ENCODE measurements at regions not wholly inside any gene's neighbourhood (a gene's known extent, or its start where the extent isn't known, plus 50 kb on each side); places are given as distances from the start of the nearest gene placed in this dataset.

GRCh38 chr10:111885919-111886318 is 297.6 kb downstream of the GPAM start:
- TF ChIP-seq POLR2AphosphoS5 (IDR thresholded peaks at IDR 0.05; ENCODE audit: low read depth, low read length), result no peak
- no peak for TF ChIP-seq POLR2A (IDR thresholded peaks at IDR 0.05; ENCODE audit: low read depth, low read length)
- no peak for TF ChIP-seq TAF1 (IDR thresholded peaks at IDR 0.05; ENCODE audit: low read depth, low read length)
- TF ChIP-seq PAX5 (IDR thresholded peaks at IDR 0.05; ENCODE audit: insufficient read depth, low read length, severe bottlenecking), result no peak
- TF ChIP-seq POU2F2 (IDR thresholded peaks at IDR 0.05; ENCODE audit: low read depth, low read length), result no peak
- TF ChIP-seq SPI1 (IDR thresholded peaks at IDR 0.05; ENCODE audit: low read depth, low read length), result no peak
- DNase-seq (ENCODE audit: insufficient read length, low spot score) (no peak), FAIRE-seq (no peak)

DNA sequence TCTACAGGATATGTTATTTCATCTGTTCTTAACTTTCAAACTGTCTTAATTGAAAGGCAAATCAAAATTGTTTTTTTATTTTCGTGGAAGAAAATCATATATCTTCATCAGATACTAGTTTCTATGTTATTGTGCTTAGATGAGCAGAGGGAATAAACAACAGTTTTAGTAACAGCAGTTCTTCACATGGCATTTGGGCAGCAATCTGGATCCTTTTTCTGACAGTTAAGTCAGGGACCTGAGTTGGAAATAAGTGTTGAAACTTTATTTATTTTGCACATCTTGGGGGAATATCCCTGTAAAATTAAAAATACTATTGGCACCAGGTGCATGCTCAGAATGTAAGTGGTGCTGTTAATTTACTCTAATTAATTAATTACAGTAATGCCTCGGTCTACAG is 296.3 kb downstream of the GPAM start:
- no peak for FAIRE-seq
- DNase-seq (ENCODE audit: insufficient read length, low spot score), result no peak
- TF ChIP-seq POLR2A (IDR thresholded peaks at IDR 0.05; ENCODE audit: low read depth, low read length) (no peak), POU2F2 (IDR thresholded peaks at IDR 0.05; ENCODE audit: low read depth, low read length) (no peak), POLR2AphosphoS5 (IDR thresholded peaks at IDR 0.05; ENCODE audit: low read depth, low read length) (no peak), TAF1 (IDR thresholded peaks at IDR 0.05; ENCODE audit: low read depth, low read length) (no peak), SPI1 (IDR thresholded peaks at IDR 0.05; ENCODE audit: low read depth, low read length) (no peak), PAX5 (IDR thresholded peaks at IDR 0.05; ENCODE audit: insufficient read depth, low read length, severe bottlenecking) (no peak)

DNA sequence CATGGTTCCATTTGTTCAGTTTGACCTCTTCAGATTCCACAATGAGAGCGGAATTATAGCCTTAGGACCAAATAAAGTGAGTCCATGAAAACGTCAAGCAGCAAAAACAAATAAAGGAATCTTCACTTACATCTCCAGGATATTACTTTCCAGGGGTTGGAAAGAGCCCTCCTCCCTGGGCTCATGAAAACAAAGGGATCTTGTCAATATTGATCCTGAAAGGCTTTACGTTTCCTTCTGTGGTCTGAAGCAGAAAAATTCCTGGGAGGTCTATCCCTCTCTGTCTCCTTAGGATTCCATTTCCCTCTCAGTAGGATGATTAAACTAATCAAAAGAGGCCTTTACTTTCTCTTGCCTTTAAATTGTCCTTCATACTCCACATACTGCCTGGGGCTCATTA is 293.5 kb downstream of the GPAM start:
- TF ChIP-seq TAF1 (IDR thresholded peaks at IDR 0.05; ENCODE audit: low read depth, low read length) (no peak), POU2F2 (IDR thresholded peaks at IDR 0.05; ENCODE audit: low read depth, low read length) (no peak), POLR2A (IDR thresholded peaks at IDR 0.05; ENCODE audit: low read depth, low read length) (no peak), SPI1 (IDR thresholded peaks at IDR 0.05; ENCODE audit: low read depth, low read length) (no peak), POLR2AphosphoS5 (IDR thresholded peaks at IDR 0.05; ENCODE audit: low read depth, low read length) (no peak), PAX5 (IDR thresholded peaks at IDR 0.05; ENCODE audit: insufficient read depth, low read length, severe bottlenecking) (no peak)
- no peak for DNase-seq (ENCODE audit: insufficient read length, low spot score)
- no peak for FAIRE-seq

DNA sequence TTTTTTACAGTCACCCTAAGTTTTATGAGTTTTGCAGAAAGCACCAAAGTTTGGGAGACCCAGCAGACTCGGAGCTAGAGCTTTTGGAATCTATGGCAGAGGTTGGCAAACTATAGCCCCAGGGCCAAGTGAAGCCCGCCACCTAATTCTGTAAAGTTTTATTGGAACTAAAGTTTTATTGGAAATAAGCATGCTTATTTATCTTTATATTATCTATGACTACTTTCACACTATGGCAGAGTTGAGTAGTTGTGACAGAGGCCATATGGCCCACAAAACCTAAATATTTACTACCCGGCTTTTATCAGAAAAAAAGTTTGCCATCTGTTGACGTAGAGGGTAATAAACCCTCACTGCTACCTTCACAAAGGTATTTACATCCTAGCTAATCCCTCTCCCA is 267.6 kb downstream of the GPAM start:
- DNase-seq (ENCODE audit: insufficient read length, low spot score), result no peak
- TF ChIP-seq SPI1 (IDR thresholded peaks at IDR 0.05; ENCODE audit: low read depth, low read length) (no peak), TAF1 (IDR thresholded peaks at IDR 0.05; ENCODE audit: low read depth, low read length) (no peak), POLR2A (IDR thresholded peaks at IDR 0.05; ENCODE audit: low read depth, low read length) (no peak), PAX5 (IDR thresholded peaks at IDR 0.05; ENCODE audit: insufficient read depth, low read length, severe bottlenecking) (no peak), POLR2AphosphoS5 (IDR thresholded peaks at IDR 0.05; ENCODE audit: low read depth, low read length) (no peak), POU2F2 (IDR thresholded peaks at IDR 0.05; ENCODE audit: low read depth, low read length) (no peak)
- FAIRE-seq, result no peak

DNA sequence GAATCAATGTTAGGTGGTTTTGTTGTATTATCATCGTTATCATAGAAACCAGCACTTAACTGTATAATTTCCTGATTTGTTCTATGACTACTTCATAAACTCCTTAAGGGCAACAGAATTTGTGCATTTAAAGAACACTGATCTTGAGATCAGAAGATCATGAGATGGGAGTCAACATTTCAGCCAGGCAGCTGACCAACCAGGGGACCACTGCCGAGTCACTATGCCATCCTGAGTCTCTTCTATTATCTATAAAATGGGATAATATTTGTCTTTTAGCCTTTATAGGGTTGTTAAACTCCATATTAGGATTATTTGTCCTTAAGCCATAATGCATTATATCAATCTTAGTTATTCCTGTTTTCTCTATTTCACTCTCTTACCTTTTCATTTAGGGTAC is 261.7 kb downstream of the GPAM start:
- no peak for FAIRE-seq
- TF ChIP-seq PAX5 (IDR thresholded peaks at IDR 0.05; ENCODE audit: insufficient read depth, low read length, severe bottlenecking), result no peak
- TF ChIP-seq TAF1 (IDR thresholded peaks at IDR 0.05; ENCODE audit: low read depth, low read length), result no peak
- no peak for TF ChIP-seq POU2F2 (IDR thresholded peaks at IDR 0.05; ENCODE audit: low read depth, low read length)
- no peak for TF ChIP-seq POLR2AphosphoS5 (IDR thresholded peaks at IDR 0.05; ENCODE audit: low read depth, low read length)
- no peak for TF ChIP-seq SPI1 (IDR thresholded peaks at IDR 0.05; ENCODE audit: low read depth, low read length)
- no peak for TF ChIP-seq POLR2A (IDR thresholded peaks at IDR 0.05; ENCODE audit: low read depth, low read length)
- DNase-seq (ENCODE audit: insufficient read length, low spot score), result no peak

- TF ChIP-seq TAF1 (IDR thresholded peaks at IDR 0.05; ENCODE audit: low read depth, low read length), result no peak
- TF ChIP-seq POU2F2 (IDR thresholded peaks at IDR 0.05; ENCODE audit: low read depth, low read length), result no peak
- no peak for TF ChIP-seq PAX5 (IDR thresholded peaks at IDR 0.05; ENCODE audit: insufficient read depth, low read length, severe bottlenecking)
- no peak for TF ChIP-seq POLR2A (IDR thresholded peaks at IDR 0.05; ENCODE audit: low read depth, low read length)
- no peak for TF ChIP-seq POLR2AphosphoS5 (IDR thresholded peaks at IDR 0.05; ENCODE audit: low read depth, low read length)
- TF ChIP-seq SPI1 (IDR thresholded peaks at IDR 0.05; ENCODE audit: low read depth, low read length), result no peak
- DNase-seq (ENCODE audit: insufficient read length, low spot score), result no peak
- FAIRE-seq, result no peak
Measured at GRCh38 chr10:111923032-111923431, 260.5 kb downstream of the GPAM start.

DNA sequence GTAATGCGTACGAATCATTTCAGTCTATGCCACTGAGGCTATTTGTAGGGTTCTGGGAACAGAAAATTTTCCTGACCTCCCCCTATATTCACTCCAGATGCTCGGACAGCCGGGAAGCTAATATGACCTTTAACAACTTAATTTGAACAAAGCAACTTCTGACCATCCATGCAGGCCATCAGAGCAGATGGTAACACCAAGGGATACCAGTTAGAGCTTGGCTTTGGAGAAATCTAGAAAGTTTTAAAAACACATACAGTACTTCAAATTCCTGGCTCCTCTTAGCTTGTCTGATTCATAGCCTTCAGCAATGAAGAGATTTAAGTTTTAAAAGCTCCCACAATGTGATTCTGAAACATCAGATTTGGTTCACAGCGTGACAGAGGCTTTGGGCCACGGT is 257.3 kb downstream of the GPAM start:
- TF ChIP-seq SPI1 (IDR thresholded peaks at IDR 0.05; ENCODE audit: low read depth, low read length) (no peak), TAF1 (IDR thresholded peaks at IDR 0.05; ENCODE audit: low read depth, low read length) (no peak), POLR2AphosphoS5 (IDR thresholded peaks at IDR 0.05; ENCODE audit: low read depth, low read length) (no peak), POU2F2 (IDR thresholded peaks at IDR 0.05; ENCODE audit: low read depth, low read length) (no peak), POLR2A (IDR thresholded peaks at IDR 0.05; ENCODE audit: low read depth, low read length) (no peak), PAX5 (IDR thresholded peaks at IDR 0.05; ENCODE audit: insufficient read depth, low read length, severe bottlenecking) (no peak)
- DNase-seq (ENCODE audit: insufficient read length, low spot score) (no peak), FAIRE-seq (no peak)

GRCh38 chr10:111933937-111934336 is 249.6 kb downstream of the GPAM start:
- DNase-seq (ENCODE audit: insufficient read length, low spot score) (no peak), FAIRE-seq (no peak)
- no peak for TF ChIP-seq TAF1 (IDR thresholded peaks at IDR 0.05; ENCODE audit: low read depth, low read length)
- no peak for TF ChIP-seq POLR2A (IDR thresholded peaks at IDR 0.05; ENCODE audit: low read depth, low read length)
- 0 out of 2 replicates have a peak, but pooled peaks have one; percentile 26 for TF ChIP-seq SPI1 (IDR thresholded peaks at IDR 0.05; ENCODE audit: low read depth, low read length)

DNA sequence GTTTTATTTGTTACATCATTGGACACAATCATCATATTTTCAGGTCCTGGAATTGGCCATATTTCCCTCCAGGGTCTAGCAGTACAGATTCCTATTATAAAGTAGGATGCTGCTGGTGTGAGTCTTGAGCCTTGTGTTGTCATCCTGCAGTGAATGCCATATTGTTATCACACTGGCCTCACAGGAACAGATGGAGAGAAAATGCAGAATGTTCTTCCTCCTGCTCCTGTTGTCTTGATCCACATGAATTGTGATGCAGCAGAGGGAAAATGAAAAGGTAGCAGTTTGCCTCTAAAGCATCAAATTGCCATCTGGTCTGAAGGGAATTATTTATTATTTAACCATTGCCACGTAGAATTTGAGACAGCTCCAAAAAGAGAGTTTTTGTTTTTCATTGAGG is 248.6 kb downstream of the GPAM start:
- TF ChIP-seq TAF1 (IDR thresholded peaks at IDR 0.05; ENCODE audit: low read depth, low read length), result no peak
- no peak for TF ChIP-seq POLR2AphosphoS5 (IDR thresholded peaks at IDR 0.05; ENCODE audit: low read depth, low read length)
- TF ChIP-seq POLR2A (IDR thresholded peaks at IDR 0.05; ENCODE audit: low read depth, low read length), result no peak
- TF ChIP-seq PAX5 (IDR thresholded peaks at IDR 0.05; ENCODE audit: insufficient read depth, low read length, severe bottlenecking), result no peak
- no peak for TF ChIP-seq POU2F2 (IDR thresholded peaks at IDR 0.05; ENCODE audit: low read depth, low read length)
- no peak for TF ChIP-seq SPI1 (IDR thresholded peaks at IDR 0.05; ENCODE audit: low read depth, low read length)
- DNase-seq (ENCODE audit: insufficient read length, low spot score), result no peak
- FAIRE-seq, result no peak

- DNase-seq (ENCODE audit: insufficient read length, low spot score) (no peak), FAIRE-seq (no peak)
- TF ChIP-seq TAF1 (IDR thresholded peaks at IDR 0.05; ENCODE audit: low read depth, low read length) (no peak), POLR2AphosphoS5 (IDR thresholded peaks at IDR 0.05; ENCODE audit: low read depth, low read length) (no peak), POU2F2 (IDR thresholded peaks at IDR 0.05; ENCODE audit: low read depth, low read length) (no peak), PAX5 (IDR thresholded peaks at IDR 0.05; ENCODE audit: insufficient read depth, low read length, severe bottlenecking) (no peak), SPI1 (IDR thresholded peaks at IDR 0.05; ENCODE audit: low read depth, low read length) (no peak), POLR2A (IDR thresholded peaks at IDR 0.05; ENCODE audit: low read depth, low read length) (no peak)
Measured at GRCh38 chr10:111936143-111936542, 247.4 kb downstream of the GPAM start.

All from GM12891 (cell line).